HG03060 (cell line): ENCODE measurements at regions not wholly inside any gene's neighbourhood (a gene's known extent, or its start where the extent isn't known, plus 50 kb on each side); places are given as distances from the start of the nearest gene placed in this dataset.
"Not testable (repeated sequence)": the region's sequence is repeated elsewhere in the genome, so short reads cannot be mapped to it uniquely, and the experiment has no call there.

Source experiments
- ATAC-seq: cut with Tn5 transposase; IDR thresholded peaks from one replicate; pipeline ENCODE4 v1.9.1; 2021; ENCODE audit warnings: low read depth, moderate number of reproducible peaks; ENCODE audit not compliant: unreplicated experiment

DNA sequence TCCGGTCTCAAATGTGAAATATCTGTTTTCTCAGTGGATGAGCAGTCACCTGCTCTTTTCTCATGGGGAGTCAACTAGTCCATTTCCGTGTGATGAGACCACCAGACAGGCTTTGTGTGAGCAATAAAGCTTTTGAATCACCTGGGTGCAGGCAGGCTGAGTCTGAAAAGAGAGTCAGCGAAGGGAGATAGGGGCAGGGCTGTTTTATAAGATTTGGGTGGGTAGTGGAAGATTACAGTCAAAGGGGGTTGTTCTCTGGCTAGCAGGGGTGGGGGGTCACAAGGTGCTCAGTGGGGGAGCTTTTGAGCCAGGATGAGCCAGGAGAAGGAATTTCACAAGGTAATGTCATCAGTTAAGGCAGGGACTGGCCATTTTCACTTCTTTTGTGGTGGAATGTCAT lies 176.5 kb upstream of the SERPINE2 start:
- ATAC-seq: not testable (repeated sequence)

GRCh38 chr2:224213396-224213795 lies 174.3 kb upstream of the SERPINE2 start:
- no peak for ATAC-seq

DNA sequence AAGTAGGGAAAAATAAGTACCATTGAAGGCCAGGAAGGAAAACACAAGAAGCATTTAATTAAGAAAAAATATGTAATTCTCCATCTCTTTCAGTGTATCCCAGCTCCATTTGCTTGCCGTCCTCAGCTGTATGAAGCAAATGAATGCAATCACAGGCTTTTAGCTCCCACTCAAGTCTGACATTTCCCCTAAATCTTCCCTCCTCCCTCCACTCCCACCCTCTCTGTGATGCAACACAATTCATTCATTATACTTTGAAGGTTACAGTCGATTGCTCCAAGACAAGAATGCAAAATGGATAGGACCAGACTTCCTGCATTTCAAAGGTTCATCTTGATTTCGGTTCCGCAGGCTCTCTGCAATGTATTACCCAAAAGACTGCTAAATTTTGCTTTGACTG lies 172.7 kb upstream of the SERPINE2 start:
- ATAC-seq: no peak

DNA sequence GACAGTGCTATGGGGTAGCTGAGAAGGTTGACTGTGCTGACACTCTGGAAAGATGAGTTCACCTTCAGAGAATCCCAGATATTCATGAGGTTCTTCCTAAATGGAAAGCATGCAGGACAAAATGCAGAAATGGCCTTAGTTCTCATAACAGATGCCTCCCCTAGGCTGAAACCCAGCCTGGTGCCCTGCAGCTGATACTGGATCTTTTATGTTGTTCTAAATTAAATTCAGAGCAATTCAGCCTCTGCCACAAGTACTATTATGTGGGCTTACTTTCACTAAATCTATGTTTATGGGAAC lies 172.0 kb upstream of the SERPINE2 start:
- ATAC-seq: no peak

- ATAC-seq: no peak
Observed at GRCh38 chr2:224210286-224211180, 171.4 kb upstream of the SERPINE2 start.

- ATAC-seq: no peak
Observed at GRCh38 chr2:224209555-224210285, 170.6 kb upstream of the SERPINE2 start.

- no peak for ATAC-seq
Observed at GRCh38 chr2:224208443-224208842, 169.4 kb upstream of the SERPINE2 start.

GRCh38 chr2:224208007-224208406 lies 168.9 kb upstream of the SERPINE2 start:
- ATAC-seq: no peak

DNA sequence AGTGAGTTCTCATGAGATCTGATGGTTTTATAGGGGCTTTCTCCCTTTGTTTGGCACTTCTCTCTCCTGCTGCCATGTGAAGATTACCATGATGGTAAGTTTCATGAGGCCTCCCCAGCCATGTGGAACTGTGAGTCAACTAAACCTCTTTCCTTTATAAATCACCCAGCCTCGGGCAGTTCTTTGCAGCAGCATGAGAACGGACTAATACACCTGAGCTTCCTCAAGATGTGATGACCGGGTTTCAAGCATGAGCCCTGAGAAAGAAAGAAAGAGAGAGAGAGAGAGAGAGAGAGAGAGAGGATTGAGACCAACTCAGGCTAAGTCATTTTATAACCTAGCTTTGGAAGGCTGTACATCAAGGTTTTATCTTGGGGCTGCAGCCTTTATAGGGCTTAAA lies 167.7 kb upstream of the SERPINE2 start:
- no peak for ATAC-seq

DNA sequence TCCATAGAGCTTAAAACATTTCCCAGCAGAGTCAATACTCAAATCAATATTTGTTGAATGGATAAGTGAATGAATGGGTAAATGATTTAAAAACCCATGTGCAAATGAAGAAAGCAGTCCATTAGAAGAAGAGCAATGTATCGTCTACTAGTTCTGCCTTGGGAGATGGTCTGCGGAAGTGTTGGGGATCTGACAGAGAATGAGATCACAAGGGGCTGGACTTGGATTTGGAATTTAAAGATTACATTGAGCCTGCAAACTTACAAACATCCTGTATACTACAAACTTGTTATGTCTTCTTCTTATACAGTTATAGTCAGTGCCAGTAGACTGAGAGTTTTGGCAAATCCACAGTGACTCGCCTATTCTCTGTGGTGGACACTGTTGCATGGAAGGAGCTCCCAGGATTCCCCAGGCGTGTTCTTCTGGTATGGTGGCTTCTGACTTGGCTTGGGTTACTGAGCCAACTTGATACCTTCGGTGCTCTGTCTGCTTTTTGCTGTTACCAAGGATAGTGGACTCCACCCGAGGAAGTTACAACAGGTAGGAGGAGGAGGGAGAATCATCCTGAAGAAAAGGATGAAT lies 163.3 kb upstream of the SERPINE2 start:
- ATAC-seq: no peak

GRCh38 chr2:224198436-224198835 lies 159.3 kb upstream of the SERPINE2 start:
- ATAC-seq: no peak

- no peak for ATAC-seq
Observed at GRCh38 chr2:224196810-224197209, 157.7 kb upstream of the SERPINE2 start.

DNA sequence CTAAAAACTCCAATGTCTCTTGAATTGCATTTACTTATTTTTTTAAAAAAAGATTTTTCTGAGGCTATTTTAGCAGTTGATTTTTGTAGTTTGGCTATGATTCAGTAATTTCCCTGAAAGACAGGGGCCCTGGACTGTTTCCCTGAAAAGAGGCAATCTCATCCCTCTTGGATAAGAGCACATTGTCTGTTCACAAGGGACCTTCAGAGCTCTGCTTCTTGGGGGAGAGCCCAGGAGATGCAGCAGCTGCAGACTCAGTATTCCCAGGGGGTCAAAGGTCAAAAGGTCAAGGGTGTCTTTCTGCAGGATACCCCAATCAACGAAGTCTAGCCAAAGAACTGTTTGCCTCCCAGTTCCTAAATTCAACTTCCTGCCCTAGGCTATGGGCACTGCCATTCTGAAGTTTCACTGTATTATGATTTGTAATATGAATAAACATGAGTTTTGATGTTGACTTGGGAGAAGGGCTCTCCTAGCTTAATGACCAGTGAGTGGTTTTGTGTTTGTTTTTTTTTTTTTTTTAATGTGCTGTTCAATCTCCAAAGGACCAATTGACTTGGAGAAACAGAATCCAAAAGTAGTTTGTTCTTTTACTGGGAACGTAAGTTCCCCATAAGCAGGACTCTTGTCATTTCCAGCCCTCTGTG lies 157.0 kb upstream of the SERPINE2 start:
- ATAC-seq: no peak

- ATAC-seq: no peak
Observed at GRCh38 chr2:224194161-224194560, 155.1 kb upstream of the SERPINE2 start.

- ATAC-seq: no peak
Observed at GRCh38 chr2:224191465-224191864, 152.4 kb upstream of the SERPINE2 start.

DNA sequence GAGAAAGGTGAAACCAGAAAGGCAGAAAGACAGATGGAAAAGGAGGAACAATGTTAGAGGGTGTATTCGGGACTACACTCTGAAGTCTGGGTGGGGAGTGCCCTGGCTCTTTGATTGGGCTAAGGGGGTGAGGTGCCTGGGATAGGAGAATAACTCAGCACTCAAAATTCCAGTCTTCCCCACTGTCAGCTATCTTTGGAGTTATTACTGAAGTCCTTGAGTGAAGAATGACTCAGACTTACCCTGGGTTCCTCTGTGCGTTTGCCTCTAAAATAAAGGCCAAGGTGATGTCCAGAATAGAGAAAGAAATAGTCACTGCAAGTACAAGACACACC lies 151.8 kb upstream of the SERPINE2 start:
- no peak for ATAC-seq

DNA sequence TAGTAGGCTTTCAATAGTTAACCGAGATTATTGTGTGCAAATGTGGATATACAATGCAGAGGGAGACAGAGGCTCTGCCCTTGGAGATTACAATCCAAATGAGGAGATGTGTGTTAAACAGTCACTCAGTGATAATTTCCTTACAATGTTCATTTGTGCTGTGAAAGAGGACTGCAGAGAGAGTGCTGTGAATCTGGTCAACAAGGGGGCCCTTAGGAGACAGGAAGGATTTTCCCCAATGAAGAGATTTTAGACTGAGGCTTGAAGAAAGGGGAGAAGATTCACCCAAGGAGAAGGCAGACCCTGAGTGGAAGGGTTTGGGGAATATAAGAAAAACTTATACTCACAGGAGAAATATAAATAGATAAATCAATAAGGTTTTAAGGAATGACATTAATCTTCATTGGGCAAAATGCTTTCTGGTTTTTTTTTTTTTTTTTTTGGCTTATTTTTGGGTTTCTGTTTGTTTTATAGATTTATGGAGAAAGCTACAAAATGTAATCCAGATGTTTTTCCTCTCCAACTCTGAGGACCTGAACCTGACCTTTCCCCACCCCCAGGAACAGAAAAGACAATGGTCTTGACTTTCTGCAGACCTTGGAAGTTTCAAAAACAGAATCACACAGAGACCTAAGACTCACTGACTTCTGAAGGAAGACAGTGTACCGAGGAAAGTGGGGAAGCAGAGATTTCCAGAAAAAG lies 151.3 kb upstream of the SERPINE2 start:
- ATAC-seq: no peak

DNA sequence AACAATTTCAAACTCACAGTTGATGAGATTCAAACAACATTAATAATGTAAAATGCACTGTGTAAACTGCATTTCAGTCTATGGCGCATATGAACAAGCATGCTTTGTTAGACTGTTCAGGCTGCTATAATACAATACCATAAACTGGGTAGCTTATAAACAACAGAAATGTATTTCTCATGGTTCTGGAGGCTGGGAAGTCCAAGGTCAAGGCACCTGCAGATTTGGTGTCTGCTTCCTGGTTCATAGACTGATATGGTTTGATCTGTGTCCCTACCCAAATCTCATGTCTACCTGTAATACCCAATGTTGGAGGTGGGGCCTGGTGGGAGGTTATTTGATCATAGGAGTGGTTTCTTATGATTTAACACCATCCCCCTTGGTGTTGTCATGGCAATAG lies 148.1 kb upstream of the SERPINE2 start:
- ATAC-seq: no peak

- no peak for ATAC-seq
Observed at GRCh38 chr2:224185023-224185601, 146.0 kb upstream of the SERPINE2 start.

DNA sequence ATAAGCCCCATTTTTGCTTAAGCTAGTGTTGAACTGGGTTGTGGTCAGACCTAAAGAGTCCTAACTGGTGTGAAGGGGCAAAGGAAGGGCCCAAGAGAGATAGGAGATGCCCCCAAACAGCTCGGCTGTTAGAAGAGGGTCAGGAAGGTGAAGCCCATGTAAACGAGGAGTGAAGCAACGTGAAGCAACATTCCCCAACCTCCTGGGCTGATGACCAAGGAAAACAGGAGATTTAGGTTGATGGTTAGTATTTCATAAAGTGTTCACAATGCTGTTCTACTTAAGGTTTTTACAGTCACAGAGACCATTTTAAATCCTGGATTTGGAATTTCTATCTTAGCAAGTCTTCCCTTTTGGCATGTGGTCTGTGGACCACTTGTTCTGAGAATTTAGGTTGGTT lies 144.0 kb upstream of the SERPINE2 start:
- no peak for ATAC-seq
